ENCODE measurements at regions not wholly inside any gene's neighbourhood (a gene's known extent, or its start where the extent isn't known, plus 50 kb on each side); places are given as distances from the start of the nearest gene placed in this dataset.
"Not testable (repeated sequence)": the region's sequence is repeated elsewhere in the genome, so short reads cannot be mapped to it uniquely, and the experiment has no call there.

DNA sequence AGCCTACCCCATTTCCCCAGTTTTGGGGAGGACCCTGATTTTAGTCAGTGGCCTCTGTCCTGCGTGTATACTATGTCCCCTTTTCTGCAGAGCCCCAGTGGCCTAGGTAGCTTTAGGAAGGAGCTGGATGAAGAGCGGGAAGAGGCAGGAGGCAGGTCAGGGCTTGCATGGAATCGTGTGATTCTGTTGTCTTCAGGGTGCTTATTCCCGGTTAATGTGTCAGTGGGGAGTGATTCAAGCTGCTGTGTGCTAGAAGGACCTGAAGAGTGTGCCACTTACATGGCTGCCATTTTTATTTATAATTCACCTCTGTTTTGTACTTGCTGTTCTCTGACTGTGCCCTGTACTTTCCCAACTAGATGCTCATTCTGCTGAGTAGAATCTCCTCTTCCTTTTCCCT is 127.3 kb upstream of the AMOT start:
- Histone ChIP-seq H3K9me3 (ENCODE audit: control insufficient read depth, low read depth, low read length) (no peaks in the 10 kb centered on the region), H3K4me3 (ENCODE audit: low read length) (no peak overlapping the region), H3K27me3 (ENCODE audit: control insufficient read depth, insufficient read depth, low read length) (no peaks in the 10 kb centered on the region), H3K4me1 (ENCODE audit: control insufficient read depth, insufficient read depth, low read length) (peaks cover 5% of the 10 kb centered on the region), H3K27ac (ENCODE audit: low read length) (no peak overlapping the region), H3K36me3 (ENCODE audit: control insufficient read depth, insufficient read depth, low read length) (no peaks in the 10 kb centered on the region)
- no CpG with 5 or more reads among the region's 4 CpGs for WGBS (ENCODE audit: insufficient coverage, low lambda C conversion rate)
- no peak for DNase-seq

GRCh38 chrX:112967341-112967740 is 126.7 kb upstream of the AMOT start:
- Histone ChIP-seq H3K36me3 (ENCODE audit: control insufficient read depth, insufficient read depth, low read length) (no peaks in the 10 kb centered on the region), H3K27me3 (ENCODE audit: control insufficient read depth, insufficient read depth, low read length) (no peaks in the 10 kb centered on the region), H3K9me3 (ENCODE audit: control insufficient read depth, low read depth, low read length) (no peaks in the 10 kb centered on the region), H3K4me3 (ENCODE audit: low read length) (no peak overlapping the region), H3K4me1 (ENCODE audit: control insufficient read depth, insufficient read depth, low read length) (peaks cover 5% of the 10 kb centered on the region), H3K27ac (ENCODE audit: low read length) (no peak overlapping the region)
- WGBS (ENCODE audit: insufficient coverage, low lambda C conversion rate), result no CpG with 5 or more reads among the region's 1 CpG
- DNase-seq, result no peak

DNA sequence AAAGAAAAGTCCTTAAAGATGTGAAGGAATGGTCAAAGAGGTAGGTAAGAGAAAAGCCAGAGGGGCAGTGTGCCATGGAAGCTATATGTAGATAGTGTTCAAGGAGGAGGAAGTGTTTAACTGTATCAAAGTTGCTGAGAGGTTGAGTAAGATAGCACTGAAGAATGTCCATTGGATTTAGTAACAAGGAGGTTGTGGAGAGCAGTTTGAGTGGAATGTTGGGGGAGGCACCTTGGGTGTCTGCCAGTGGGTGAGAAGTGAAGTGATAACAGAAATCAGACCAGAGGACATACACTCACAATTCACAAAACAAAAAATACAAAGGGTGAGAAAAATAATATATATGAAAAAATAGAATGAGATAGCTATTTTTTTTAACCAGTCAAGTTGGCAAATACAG is 121.3 kb upstream of the AMOT start:
- H3K9me3 ChIP-seq (ENCODE audit: control insufficient read depth, low read depth, low read length), result no peaks in the 10 kb centered on the region

DNA sequence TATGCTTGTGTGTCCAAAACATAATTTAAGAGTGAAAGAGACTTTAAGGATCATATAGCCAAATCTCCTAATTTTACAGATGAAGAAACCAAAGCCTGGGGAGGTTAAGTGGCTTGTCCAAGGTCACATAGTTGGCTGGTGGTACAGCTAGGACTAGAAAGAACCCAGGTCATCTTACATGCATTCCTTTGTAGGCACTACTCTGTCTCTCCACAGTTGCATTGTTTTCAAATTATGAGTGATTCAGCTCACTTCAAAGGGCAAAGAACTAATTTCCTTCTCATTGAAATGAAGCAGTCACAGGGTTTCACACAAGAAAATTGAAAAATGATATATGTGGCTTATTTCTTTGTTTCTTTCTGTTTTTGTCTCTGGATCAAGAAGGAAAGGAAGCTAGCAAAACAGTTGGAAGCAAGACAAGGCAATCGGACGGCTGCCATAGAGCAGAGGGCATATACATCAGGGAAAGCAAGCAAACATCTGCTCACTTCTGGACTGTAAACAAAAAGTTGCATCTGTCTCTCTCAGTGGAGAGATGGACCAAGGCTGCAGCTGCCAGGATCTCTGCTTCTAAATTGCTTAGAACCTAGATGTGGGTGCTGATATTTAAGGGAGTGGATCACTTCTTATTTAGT is 107.5 kb upstream of the AMOT start:
- H3K36me3 ChIP-seq (ENCODE audit: control insufficient read depth, insufficient read depth, low read length), result no peaks in the 10 kb centered on the region
- no peak overlapping the region for H3K27ac ChIP-seq (ENCODE audit: low read length)
- no peaks in the 10 kb centered on the region for H3K9me3 ChIP-seq (ENCODE audit: control insufficient read depth, low read depth, low read length)
- H3K4me1 ChIP-seq (ENCODE audit: control insufficient read depth, insufficient read depth, low read length), result no peaks in the 10 kb centered on the region
- DNase-seq, result no peak
- WGBS (ENCODE audit: insufficient coverage, low lambda C conversion rate), result no CpG with 5 or more reads among the region's 2 CpGs
- H3K27me3 ChIP-seq (ENCODE audit: control insufficient read depth, insufficient read depth, low read length), result no peaks in the 10 kb centered on the region
- no peak overlapping the region for H3K4me3 ChIP-seq (ENCODE audit: low read length)

More for the DNA sequence above, 121.3 kb upstream of the AMOT start:
- H3K36me3 ChIP-seq (ENCODE audit: control insufficient read depth, insufficient read depth, low read length), result no peaks in the 10 kb centered on the region
- no peaks in the 10 kb centered on the region for H3K27me3 ChIP-seq (ENCODE audit: control insufficient read depth, insufficient read depth, low read length)
- no peak for DNase-seq
- H3K4me3 ChIP-seq (ENCODE audit: low read length), result no peak overlapping the region
- no peak overlapping the region for H3K27ac ChIP-seq (ENCODE audit: low read length)
- no peaks in the 10 kb centered on the region for H3K4me1 ChIP-seq (ENCODE audit: control insufficient read depth, insufficient read depth, low read length)

DNA sequence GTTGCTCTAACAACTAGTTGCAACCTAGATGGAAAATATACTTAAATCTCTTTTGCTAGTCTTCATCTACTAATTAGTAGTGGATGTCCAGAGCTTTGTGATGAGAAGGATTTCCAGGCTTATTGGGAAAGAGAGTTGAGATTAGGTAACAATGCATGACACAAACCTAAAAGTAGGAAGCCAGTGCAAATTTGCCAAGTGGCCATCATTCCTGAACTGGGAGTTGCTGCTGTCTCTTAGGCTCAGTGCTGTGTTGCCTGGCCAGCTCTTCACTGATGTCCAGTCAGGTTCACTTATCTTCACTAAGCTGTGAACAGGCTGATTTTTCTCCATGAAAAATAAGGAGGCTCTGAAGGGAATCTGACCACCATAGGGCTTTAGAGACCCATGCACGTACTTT is 105.6 kb upstream of the AMOT start:
- Histone ChIP-seq H3K4me1 (ENCODE audit: control insufficient read depth, insufficient read depth, low read length) (no peaks in the 10 kb centered on the region), H3K4me3 (ENCODE audit: low read length) (no peak overlapping the region), H3K27ac (ENCODE audit: low read length) (no peak overlapping the region), H3K9me3 (ENCODE audit: control insufficient read depth, low read depth, low read length) (no peaks in the 10 kb centered on the region), H3K27me3 (ENCODE audit: control insufficient read depth, insufficient read depth, low read length) (no peaks in the 10 kb centered on the region), H3K36me3 (ENCODE audit: control insufficient read depth, insufficient read depth, low read length) (no peaks in the 10 kb centered on the region)
- no peak for DNase-seq
- no CpG with 5 or more reads among the region's 1 CpG for WGBS (ENCODE audit: insufficient coverage, low lambda C conversion rate)

GRCh38 chrX:112945826-112946225 is 105.2 kb upstream of the AMOT start:
- no peaks in the 10 kb centered on the region for H3K9me3 ChIP-seq (ENCODE audit: control insufficient read depth, low read depth, low read length)

DNA sequence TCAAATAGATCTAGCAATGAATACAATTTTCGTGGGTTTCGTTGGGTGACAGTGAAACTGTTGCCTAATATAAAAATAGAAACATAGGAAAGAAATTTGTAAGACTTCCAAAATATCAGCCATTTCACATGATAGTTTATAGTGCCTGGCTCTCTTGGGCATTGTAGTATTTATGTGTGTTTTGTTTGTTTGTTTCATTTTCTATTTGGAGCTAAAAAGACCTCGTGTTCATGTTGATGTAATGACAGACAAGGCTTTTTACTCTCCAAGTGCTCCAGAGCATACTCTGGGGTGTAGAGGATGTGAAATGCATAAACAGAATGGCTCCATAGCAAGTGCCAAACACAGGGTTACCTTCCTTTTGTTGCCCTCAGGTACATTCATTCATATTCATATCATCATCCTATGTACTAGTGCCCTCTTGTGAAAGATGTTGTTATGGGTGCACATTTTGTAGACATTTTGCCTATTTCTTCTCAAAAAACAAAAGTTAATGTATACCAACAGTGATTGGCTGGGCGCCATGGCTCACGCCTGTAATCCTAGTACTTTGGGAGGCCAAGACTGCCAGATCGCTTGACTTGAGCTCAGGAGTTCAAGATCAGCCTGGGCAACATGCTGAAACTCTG is 100.7 kb upstream of the AMOT start:
- DNase-seq, result peak in 1 of 2 donors; percentile 11
- WGBS (ENCODE audit: insufficient coverage, low lambda C conversion rate), result no CpG with 5 or more reads among the region's 6 CpGs
- H3K9me3 ChIP-seq (ENCODE audit: control insufficient read depth, low read depth, low read length), result no peaks in the 10 kb centered on the region
- H3K27ac ChIP-seq (ENCODE audit: low read length), result no peak overlapping the region
- no peaks in the 10 kb centered on the region for H3K27me3 ChIP-seq (ENCODE audit: control insufficient read depth, insufficient read depth, low read length)
- H3K4me1 ChIP-seq (ENCODE audit: control insufficient read depth, insufficient read depth, low read length), result no peaks in the 10 kb centered on the region
- H3K36me3 ChIP-seq (ENCODE audit: control insufficient read depth, insufficient read depth, low read length), result no peaks in the 10 kb centered on the region
- H3K4me3 ChIP-seq (ENCODE audit: low read length), result no peak overlapping the region

More at GRCh38 chrX:112945826-112946225, 105.2 kb upstream of the AMOT start:
- WGBS (ENCODE audit: insufficient coverage, low lambda C conversion rate), result no CpG with 5 or more reads among the region's 6 CpGs
- H3K27me3 ChIP-seq (ENCODE audit: control insufficient read depth, insufficient read depth, low read length), result no peaks in the 10 kb centered on the region
- H3K4me3 ChIP-seq (ENCODE audit: low read length), result no peak overlapping the region
- no peak for DNase-seq
- no peaks in the 10 kb centered on the region for H3K36me3 ChIP-seq (ENCODE audit: control insufficient read depth, insufficient read depth, low read length)
- H3K4me1 ChIP-seq (ENCODE audit: control insufficient read depth, insufficient read depth, low read length), result no peaks in the 10 kb centered on the region
- H3K27ac ChIP-seq (ENCODE audit: low read length), result no peak overlapping the region

- no peak overlapping the region for H3K4me3 ChIP-seq (ENCODE audit: low read length)
- no peaks in the 10 kb centered on the region for H3K36me3 ChIP-seq (ENCODE audit: control insufficient read depth, insufficient read depth, low read length)
- no peaks in the 10 kb centered on the region for H3K9me3 ChIP-seq (ENCODE audit: control insufficient read depth, low read depth, low read length)
- no peaks in the 10 kb centered on the region for H3K27me3 ChIP-seq (ENCODE audit: control insufficient read depth, insufficient read depth, low read length)
- WGBS (ENCODE audit: insufficient coverage, low lambda C conversion rate), result no CpG with 5 or more reads among the region's 1 CpG
- H3K27ac ChIP-seq (ENCODE audit: low read length), result no peak overlapping the region
- DNase-seq, result no peak
- no peaks in the 10 kb centered on the region for H3K4me1 ChIP-seq (ENCODE audit: control insufficient read depth, insufficient read depth, low read length)
Observed at GRCh38 chrX:112935029-112935428, 94.4 kb upstream of the AMOT start.

- Histone ChIP-seq H3K27me3 (ENCODE audit: control insufficient read depth, insufficient read depth, low read length) (no peaks in the 10 kb centered on the region), H3K4me3 (ENCODE audit: low read length) (no peak overlapping the region), H3K9me3 (ENCODE audit: control insufficient read depth, low read depth, low read length) (no peaks in the 10 kb centered on the region), H3K27ac (ENCODE audit: low read length) (no peak overlapping the region), H3K4me1 (ENCODE audit: control insufficient read depth, insufficient read depth, low read length) (no peaks in the 10 kb centered on the region), H3K36me3 (ENCODE audit: control insufficient read depth, insufficient read depth, low read length) (no peaks in the 10 kb centered on the region)
- no peak for DNase-seq
- WGBS (ENCODE audit: insufficient coverage, low lambda C conversion rate), result no CpG with 5 or more reads among the region's 3 CpGs
Observed at GRCh38 chrX:112931900-112932299, 91.3 kb upstream of the AMOT start.

- no peaks in the 10 kb centered on the region for H3K36me3 ChIP-seq (ENCODE audit: control insufficient read depth, insufficient read depth, low read length)
- DNase-seq, result no peak
- no peaks in the 10 kb centered on the region for H3K4me1 ChIP-seq (ENCODE audit: control insufficient read depth, insufficient read depth, low read length)
- no CpG with 5 or more reads among the region's 3 CpGs for WGBS (ENCODE audit: insufficient coverage, low lambda C conversion rate)
- no peaks in the 10 kb centered on the region for H3K27me3 ChIP-seq (ENCODE audit: control insufficient read depth, insufficient read depth, low read length)
- H3K9me3 ChIP-seq (ENCODE audit: control insufficient read depth, low read depth, low read length), result no peaks in the 10 kb centered on the region
- H3K4me3 ChIP-seq (ENCODE audit: low read length), result no peak overlapping the region
- no peak overlapping the region for H3K27ac ChIP-seq (ENCODE audit: low read length)
Observed at GRCh38 chrX:112931478-112931877, 90.8 kb upstream of the AMOT start.

DNA sequence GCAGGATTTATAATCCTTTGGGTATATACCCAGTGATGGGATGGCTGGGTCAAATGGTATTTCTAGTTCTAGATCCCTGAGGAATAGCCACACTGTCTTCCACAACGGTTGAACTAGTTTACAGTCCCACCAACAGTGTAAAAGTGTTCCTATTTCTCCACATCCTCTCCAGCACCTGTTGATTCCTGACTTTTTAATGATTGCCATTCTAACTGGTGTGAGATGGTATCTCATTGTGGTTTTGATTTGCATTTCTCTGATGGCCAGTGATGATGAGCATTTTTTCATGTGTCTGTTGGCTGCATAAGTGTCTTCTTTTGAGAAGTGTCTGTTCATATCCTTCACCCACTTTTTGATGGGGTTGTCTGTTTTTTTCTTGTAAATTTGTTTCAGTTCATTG is 82.8 kb upstream of the AMOT start:
- not testable (repeated sequence) for H3K9me3 ChIP-seq (ENCODE audit: control insufficient read depth, low read depth, low read length); DNase-seq; H3K36me3 ChIP-seq (ENCODE audit: control insufficient read depth, insufficient read depth, low read length); H3K27ac ChIP-seq (ENCODE audit: low read length); H3K4me3 ChIP-seq (ENCODE audit: low read length); H3K27me3 ChIP-seq (ENCODE audit: control insufficient read depth, insufficient read depth, low read length); H3K4me1 ChIP-seq (ENCODE audit: control insufficient read depth, insufficient read depth, low read length)
- WGBS (ENCODE audit: insufficient coverage, low lambda C conversion rate), result no CpG with 5 or more reads among the region's 1 CpG

All from large intestine (tissue), 3 donors.